Activated CD4-positive, alpha-beta T cell treated with anti-CD3 and anti-CD28 coated beads for 4 hours (primary cell): ENCODE measurements at regions not wholly inside any gene's neighbourhood (a gene's known extent, or its start where the extent isn't known, plus 50 kb on each side); places are given as distances from the start of the nearest gene placed in this dataset.
"Not testable (repeated sequence)": the region's sequence is repeated elsewhere in the genome, so short reads cannot be mapped to it uniquely, and the experiment has no call there.

Experiments
- DNase-seq, 2 donors: peaks; one replicate each; pipeline ENCODE4 v3.0.0-alpha.2; 2020

GRCh38 chr10:2887391-2888070 lies 179.8 kb upstream of the PFKP start:
- DNase-seq = no peak

- DNase-seq = no peak
Observed at GRCh38 chr10:2886662-2887061, 180.7 kb upstream of the PFKP start.

GRCh38 chr10:2885288-2886278 lies 181.8 kb upstream of the PFKP start:
- no peak for DNase-seq

- DNase-seq = not testable (repeated sequence)
Observed at GRCh38 chr10:2883983-2884540, 183.3 kb upstream of the PFKP start.

GRCh38 chr10:2883238-2883637 lies 184.1 kb upstream of the PFKP start:
- DNase-seq = no peak

- no peak for DNase-seq
Observed at GRCh38 chr10:2882628-2883027, 184.7 kb upstream of the PFKP start.

- DNase-seq = no peak
Observed at GRCh38 chr10:2881720-2882620, 185.4 kb upstream of the PFKP start.

GRCh38 chr10:2880050-2880449 lies 187.3 kb upstream of the PFKP start:
- not testable (repeated sequence) for DNase-seq

GRCh38 chr10:2878818-2879217 lies 188.5 kb upstream of the PFKP start:
- DNase-seq = no peak

- DNase-seq = no peak
Observed at GRCh38 chr10:2876032-2876431, 191.3 kb upstream of the PFKP start.

- no peak for DNase-seq
Observed at GRCh38 chr10:2874963-2875362, 192.4 kb upstream of the PFKP start.

- no peak for DNase-seq
Observed at GRCh38 chr10:2873769-2874168, 193.6 kb upstream of the PFKP start.

- DNase-seq = no peak
Observed at GRCh38 chr10:2871673-2872219, 195.6 kb upstream of the PFKP start.

GRCh38 chr10:2870654-2871053 lies 196.7 kb upstream of the PFKP start:
- DNase-seq = no peak

- no peak for DNase-seq
Observed at GRCh38 chr10:2867788-2868299, 199.5 kb upstream of the PFKP start.

GRCh38 chr10:2866569-2866968 lies 200.8 kb upstream of the PFKP start:
- DNase-seq = no peak

GRCh38 chr10:2861632-2862210 lies 205.6 kb upstream of the PFKP start:
- DNase-seq = no peak

- no peak for DNase-seq
Observed at GRCh38 chr10:2858452-2858851, 208.9 kb upstream of the PFKP start.

- no peak for DNase-seq
Observed at GRCh38 chr10:2856598-2856997, 210.8 kb upstream of the PFKP start.

- DNase-seq = no peak
Observed at GRCh38 chr10:2852574-2853323, 214.6 kb upstream of the PFKP start.

GRCh38 chr10:2851566-2851965 lies 215.8 kb upstream of the PFKP start:
- DNase-seq = no peak
